ENCODE measurements at regions not wholly inside any gene's neighbourhood (a gene's known extent, or its start where the extent isn't known, plus 50 kb on each side); places are given as distances from the start of the nearest gene placed in this dataset.

DNA sequence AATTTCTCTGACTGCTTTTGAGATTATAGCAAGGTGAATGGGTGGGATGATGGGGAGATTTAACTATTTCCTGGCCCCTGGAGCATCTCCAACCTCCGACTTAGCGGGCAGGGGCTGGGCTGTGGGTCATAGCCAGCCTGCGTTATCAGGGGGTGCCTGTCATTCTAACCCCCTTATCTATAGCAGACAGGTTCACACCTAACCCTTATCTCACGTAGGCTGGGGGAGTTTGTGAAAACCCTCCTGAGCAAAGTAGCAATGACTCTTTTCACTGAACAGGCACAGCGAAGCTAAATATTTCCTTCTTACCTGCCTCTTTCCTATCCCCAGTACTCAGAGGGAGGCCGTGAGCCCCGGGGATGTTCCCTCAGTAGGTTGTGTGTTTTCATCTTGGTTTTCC, 511.4 kb upstream of the B3GAT1 start:
- TF ChIP-seq ZNF274 (IDR thresholded peaks at IDR 0.05; ENCODE audit: low read length) = no peak
- TF ChIP-seq ZNF274 (tag by site-specific recombination; IDR thresholded peaks at IDR 0.05; ENCODE audit: borderline replicate concordance) = no peak
- TF ChIP-seq ZNF530 (tag by site-specific recombination; IDR thresholded peaks at IDR 0.05; ENCODE audit: low read depth) = no peak
- no peak for TF ChIP-seq CTCF (tag by site-specific recombination; IDR thresholded peaks at IDR 0.05)
- TF ChIP-seq, protein P1, sequence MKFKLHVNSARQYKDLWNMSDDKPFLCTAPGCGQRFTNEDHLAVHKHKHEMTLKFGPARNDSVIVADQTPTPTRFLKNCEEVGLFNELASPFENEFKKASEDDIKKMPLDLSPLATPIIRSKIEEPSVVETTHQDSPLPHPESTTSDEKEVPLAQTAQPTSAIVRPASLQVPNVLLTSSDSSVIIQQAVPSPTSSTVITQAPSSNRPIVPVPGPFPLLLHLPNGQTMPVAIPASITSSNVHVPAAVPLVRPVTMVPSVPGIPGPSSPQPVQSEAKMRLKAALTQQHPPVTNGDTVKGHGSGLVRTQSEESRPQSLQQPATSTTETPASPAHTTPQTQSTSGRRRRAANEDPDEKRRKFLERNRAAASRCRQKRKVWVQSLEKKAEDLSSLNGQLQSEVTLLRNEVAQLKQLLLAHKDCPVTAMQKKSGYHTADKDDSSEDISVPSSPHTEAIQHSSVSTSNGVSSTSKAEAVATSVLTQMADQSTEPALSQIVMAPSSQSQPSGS (tag by site-specific recombination; IDR thresholded peaks at IDR 0.05; ENCODE audit: low read depth) = no peak
- TF ChIP-seq YY1 (tag by site-specific recombination; IDR thresholded peaks at IDR 0.05) = no peak
- TF ChIP-seq ZNF174 (tag by site-specific recombination; IDR thresholded peaks at IDR 0.05) = no peak
- no peak for TF ChIP-seq ZNF768 (tag by site-specific recombination; IDR thresholded peaks at IDR 0.05)
- TF ChIP-seq ZNF747 (tag by site-specific recombination; IDR thresholded peaks at IDR 0.05) = no peak

Data from HEK293 (cell line).